ENCODE measurements at regions not wholly inside any gene's neighbourhood (a gene's known extent, or its start where the extent isn't known, plus 50 kb on each side); places are given as distances from the start of the nearest gene placed in this dataset.

DNA sequence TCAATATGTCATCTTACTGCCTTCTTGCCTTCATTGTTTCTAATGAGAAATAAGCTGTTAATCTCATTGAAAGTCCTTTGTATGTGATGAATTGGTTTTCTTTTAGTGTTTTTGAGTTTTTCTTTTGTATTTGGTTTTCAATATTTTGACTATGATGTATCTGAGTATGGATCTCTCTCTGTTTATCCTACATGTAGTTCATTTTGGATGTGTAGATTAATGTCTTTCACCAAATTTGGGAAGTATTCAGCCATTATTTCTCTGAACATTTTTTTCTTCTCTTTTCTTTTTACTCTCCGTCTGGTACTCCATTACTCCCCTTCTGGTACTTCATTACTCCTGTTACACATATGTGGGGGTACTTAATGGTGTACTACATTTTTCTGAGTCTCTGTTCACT lies 103.3 kb upstream of the ADRA1D start:
- Histone ChIP-seq H3K4me1 (ENCODE audit: control insufficient read depth, extremely low read depth, insufficient read depth, low read length) (no peaks in the 10 kb centered on the region), H3K9me1 (replicated peaks; ENCODE audit: control insufficient read depth, extremely low read depth, insufficient read depth, low read length) (no peaks in the 10 kb centered on the region), H3K4me2 (ENCODE audit: insufficient read depth, low read length) (no peak overlapping the region), H4K20me1 (replicated peaks; ENCODE audit: control insufficient read depth, extremely low read depth, insufficient read depth, low read length) (no peaks in the 10 kb centered on the region), H3K9ac (replicated peaks; ENCODE audit: extremely low read depth, insufficient read depth, low read length) (no peak overlapping the region), H2AFZ (ENCODE audit: low read depth, low read length) (no peak overlapping the region), H3K79me2 (ENCODE audit: control insufficient read depth, insufficient read depth, low read length) (no peaks in the 10 kb centered on the region), H3K27me3 (ENCODE audit: control insufficient read depth in 2 of 2, insufficient read depth in 2 of 2, low read length in 2 of 2) (peaks cover 7 to 9% of the 10 kb centered on the region in 2 experiments), H3K36me3 (ENCODE audit: control insufficient read depth in 2 of 2, extremely low read depth in 1 of 2, insufficient read depth in 2 of 2, low read length in 2 of 2) (no peaks in the 10 kb centered on the region), H3K4me3 (replicated peaks in 1 of 3; ENCODE audit: insufficient read depth in 1 of 3, low read depth in 1 of 3, low read length in 3 of 3) (no peak overlapping the region), H3K27ac (ENCODE audit: insufficient read depth, low read depth, low read length) (no peak overlapping the region), H3K9me3 (replicated peaks; ENCODE audit: control insufficient read depth, insufficient read depth, low read length) (no peaks in the 10 kb centered on the region)
- DNase-seq (ENCODE audit: low read depth, low spot score) = no peak
- no peak for TF ChIP-seq FOS (IDR thresholded peaks at IDR 0.05; ENCODE audit: borderline replicate concordance, insufficient read depth, low read length)
- no peak for TF ChIP-seq JUN (IDR thresholded peaks at IDR 0.05; ENCODE audit: borderline replicate concordance, insufficient read depth, insufficient read length, low read depth)
- TF ChIP-seq POLR2AphosphoS5 (IDR thresholded peaks at IDR 0.05; ENCODE audit: insufficient read depth, low read depth, low read length) = no peak
- no peak for TF ChIP-seq GATA2 (IDR thresholded peaks at IDR 0.05; ENCODE audit: insufficient read depth, insufficient read length, low read depth, low read length)
- TF ChIP-seq POLR2A (IDR thresholded peaks at IDR 0.05; ENCODE audit: low read depth, low read length) = no peak
- TF ChIP-seq EZH2 (IDR thresholded peaks at IDR 0.05; ENCODE audit: borderline replicate concordance, low read depth, low read length, severe bottlenecking) = no peak
- TF ChIP-seq MYC (IDR thresholded peaks at IDR 0.05; ENCODE audit: low read depth, low read length) = no peak
- TF ChIP-seq, protein P1, sequence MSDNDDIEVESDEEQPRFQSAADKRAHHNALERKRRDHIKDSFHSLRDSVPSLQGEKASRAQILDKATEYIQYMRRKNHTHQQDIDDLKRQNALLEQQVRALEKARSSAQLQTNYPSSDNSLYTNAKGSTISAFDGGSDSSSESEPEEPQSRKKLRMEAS (IDR thresholded peaks at IDR 0.05; ENCODE audit: insufficient read depth, insufficient read length) = no peak
- TF ChIP-seq, protein P2, sequence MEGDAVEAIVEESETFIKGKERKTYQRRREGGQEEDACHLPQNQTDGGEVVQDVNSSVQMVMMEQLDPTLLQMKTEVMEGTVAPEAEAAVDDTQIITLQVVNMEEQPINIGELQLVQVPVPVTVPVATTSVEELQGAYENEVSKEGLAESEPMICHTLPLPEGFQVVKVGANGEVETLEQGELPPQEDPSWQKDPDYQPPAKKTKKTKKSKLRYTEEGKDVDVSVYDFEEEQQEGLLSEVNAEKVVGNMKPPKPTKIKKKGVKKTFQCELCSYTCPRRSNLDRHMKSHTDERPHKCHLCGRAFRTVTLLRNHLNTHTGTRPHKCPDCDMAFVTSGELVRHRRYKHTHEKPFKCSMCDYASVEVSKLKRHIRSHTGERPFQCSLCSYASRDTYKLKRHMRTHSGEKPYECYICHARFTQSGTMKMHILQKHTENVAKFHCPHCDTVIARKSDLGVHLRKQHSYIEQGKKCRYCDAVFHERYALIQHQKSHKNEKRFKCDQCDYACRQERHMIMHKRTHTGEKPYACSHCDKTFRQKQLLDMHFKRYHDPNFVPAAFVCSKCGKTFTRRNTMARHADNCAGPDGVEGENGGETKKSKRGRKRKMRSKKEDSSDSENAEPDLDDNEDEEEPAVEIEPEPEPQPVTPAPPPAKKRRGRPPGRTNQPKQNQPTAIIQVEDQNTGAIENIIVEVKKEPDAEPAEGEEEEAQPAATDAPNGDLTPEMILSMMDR (IDR thresholded peaks at IDR 0.05; ENCODE audit: extremely low read depth in 1 of 2, insufficient read depth in 1 of 2, low read depth in 1 of 2, low read length in 2 of 2) = no peak
- FAIRE-seq = no peak
- intact Hi-C loops (cut with micrococcal nuclease) = no loop called here
- ChIA-PET POLR2A (no interaction called here), CTCF (interaction anchor here (1.5 kb wide), 1 partner anchor 10 kb away, joined by 3 read pairs; no protein-coding TSS in a partner anchor)
- dilution Hi-C loops (cut with MboI; ENCODE audit: extremely low pct_ligation_motif_present, low sequenced_read_pairs) = no loop called here
- BruUV-seq (replicated peaks) = no TSS peak
